ENCODE measurements at regions not wholly inside any gene's neighbourhood (a gene's known extent, or its start where the extent isn't known, plus 50 kb on each side); places are given as distances from the start of the nearest gene placed in this dataset.
"Not testable (repeated sequence)": the region's sequence is repeated elsewhere in the genome, so short reads cannot be mapped to it uniquely, and the experiment has no call there.

DNA sequence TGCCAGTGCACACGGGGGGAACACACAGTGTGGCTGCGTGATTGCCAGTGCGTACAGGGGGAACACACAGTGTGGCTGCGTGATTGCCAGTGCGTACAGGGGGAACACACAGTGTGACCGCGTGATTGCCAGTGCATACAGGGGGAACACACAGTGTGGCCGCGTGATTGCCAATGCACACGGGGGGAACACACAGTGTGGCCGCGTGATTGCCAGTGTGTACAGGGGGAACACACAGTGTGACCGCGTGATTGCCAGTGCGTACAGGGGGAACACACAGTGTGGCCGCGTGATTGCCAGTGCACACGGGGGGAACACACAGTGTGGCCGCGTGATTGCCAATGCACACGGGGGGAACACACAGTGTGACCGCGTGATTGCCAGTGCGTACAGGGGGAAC lies 139.4 kb downstream of the RTP5 start:
- TF ChIP-seq, protein P1, sequence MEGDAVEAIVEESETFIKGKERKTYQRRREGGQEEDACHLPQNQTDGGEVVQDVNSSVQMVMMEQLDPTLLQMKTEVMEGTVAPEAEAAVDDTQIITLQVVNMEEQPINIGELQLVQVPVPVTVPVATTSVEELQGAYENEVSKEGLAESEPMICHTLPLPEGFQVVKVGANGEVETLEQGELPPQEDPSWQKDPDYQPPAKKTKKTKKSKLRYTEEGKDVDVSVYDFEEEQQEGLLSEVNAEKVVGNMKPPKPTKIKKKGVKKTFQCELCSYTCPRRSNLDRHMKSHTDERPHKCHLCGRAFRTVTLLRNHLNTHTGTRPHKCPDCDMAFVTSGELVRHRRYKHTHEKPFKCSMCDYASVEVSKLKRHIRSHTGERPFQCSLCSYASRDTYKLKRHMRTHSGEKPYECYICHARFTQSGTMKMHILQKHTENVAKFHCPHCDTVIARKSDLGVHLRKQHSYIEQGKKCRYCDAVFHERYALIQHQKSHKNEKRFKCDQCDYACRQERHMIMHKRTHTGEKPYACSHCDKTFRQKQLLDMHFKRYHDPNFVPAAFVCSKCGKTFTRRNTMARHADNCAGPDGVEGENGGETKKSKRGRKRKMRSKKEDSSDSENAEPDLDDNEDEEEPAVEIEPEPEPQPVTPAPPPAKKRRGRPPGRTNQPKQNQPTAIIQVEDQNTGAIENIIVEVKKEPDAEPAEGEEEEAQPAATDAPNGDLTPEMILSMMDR (IDR thresholded peaks at IDR 0.05), result not testable (repeated sequence)
- not testable (repeated sequence) for TF ChIP-seq POLR2A (IDR thresholded peaks at IDR 0.05)

Measured in lower leg skin (tissue), 3 donors.